ENCODE measurements at regions not wholly inside any gene's neighbourhood (a gene's known extent, or its start where the extent isn't known, plus 50 kb on each side); places are given as distances from the start of the nearest gene placed in this dataset.

DNA sequence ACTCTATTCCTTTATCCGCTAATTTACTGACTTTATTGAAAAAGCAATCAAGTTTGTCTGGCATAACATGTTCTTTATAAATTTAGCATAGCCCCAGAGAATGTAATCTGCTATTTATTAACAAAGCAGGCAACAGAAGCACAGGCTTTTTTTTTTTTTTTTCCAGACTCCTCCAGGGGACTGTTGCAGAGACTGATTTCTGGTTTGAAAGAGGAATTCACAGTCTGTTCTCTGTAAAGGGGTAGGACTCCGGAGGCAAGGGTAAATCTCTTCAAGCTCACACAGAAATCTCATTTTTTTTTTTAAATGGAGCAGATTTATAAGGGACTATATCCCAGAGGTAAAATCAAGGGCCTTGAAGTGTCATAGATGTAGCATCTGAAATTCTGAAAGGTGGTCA lies 1386.5 kb upstream of the CDH8 start:
- no peak overlapping the region for H3K27ac ChIP-seq (replicated peaks)
- no peak for DNase-seq (ENCODE audit: low read depth in 1 of 2, low spot score in 1 of 2)
- TF ChIP-seq POLR2AphosphoS5 (IDR thresholded peaks at IDR 0.05; ENCODE audit: low read depth) = no peak
- no peak for TF ChIP-seq SPI1 (IDR thresholded peaks at IDR 0.05; ENCODE audit: borderline replicate concordance, low read depth)
- TF ChIP-seq, protein P1, sequence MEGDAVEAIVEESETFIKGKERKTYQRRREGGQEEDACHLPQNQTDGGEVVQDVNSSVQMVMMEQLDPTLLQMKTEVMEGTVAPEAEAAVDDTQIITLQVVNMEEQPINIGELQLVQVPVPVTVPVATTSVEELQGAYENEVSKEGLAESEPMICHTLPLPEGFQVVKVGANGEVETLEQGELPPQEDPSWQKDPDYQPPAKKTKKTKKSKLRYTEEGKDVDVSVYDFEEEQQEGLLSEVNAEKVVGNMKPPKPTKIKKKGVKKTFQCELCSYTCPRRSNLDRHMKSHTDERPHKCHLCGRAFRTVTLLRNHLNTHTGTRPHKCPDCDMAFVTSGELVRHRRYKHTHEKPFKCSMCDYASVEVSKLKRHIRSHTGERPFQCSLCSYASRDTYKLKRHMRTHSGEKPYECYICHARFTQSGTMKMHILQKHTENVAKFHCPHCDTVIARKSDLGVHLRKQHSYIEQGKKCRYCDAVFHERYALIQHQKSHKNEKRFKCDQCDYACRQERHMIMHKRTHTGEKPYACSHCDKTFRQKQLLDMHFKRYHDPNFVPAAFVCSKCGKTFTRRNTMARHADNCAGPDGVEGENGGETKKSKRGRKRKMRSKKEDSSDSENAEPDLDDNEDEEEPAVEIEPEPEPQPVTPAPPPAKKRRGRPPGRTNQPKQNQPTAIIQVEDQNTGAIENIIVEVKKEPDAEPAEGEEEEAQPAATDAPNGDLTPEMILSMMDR (IDR thresholded peaks at IDR 0.05; ENCODE audit: insufficient read depth, low read length) = no peak
- TF ChIP-seq GABPA (IDR thresholded peaks at IDR 0.05; ENCODE audit: low read depth) = no peak
- no peak for TF ChIP-seq REST (IDR thresholded peaks at IDR 0.05; ENCODE audit: insufficient replicate concordance, low read depth)
- H3K27me3 ChIP-seq (ENCODE audit: insufficient read depth, poor library complexity, severe bottlenecking) = no peaks in the 10 kb centered on the region
- H3K4me3 ChIP-seq (replicated peaks; ENCODE audit: insufficient read depth, low read length) = no peak overlapping the region

DNA sequence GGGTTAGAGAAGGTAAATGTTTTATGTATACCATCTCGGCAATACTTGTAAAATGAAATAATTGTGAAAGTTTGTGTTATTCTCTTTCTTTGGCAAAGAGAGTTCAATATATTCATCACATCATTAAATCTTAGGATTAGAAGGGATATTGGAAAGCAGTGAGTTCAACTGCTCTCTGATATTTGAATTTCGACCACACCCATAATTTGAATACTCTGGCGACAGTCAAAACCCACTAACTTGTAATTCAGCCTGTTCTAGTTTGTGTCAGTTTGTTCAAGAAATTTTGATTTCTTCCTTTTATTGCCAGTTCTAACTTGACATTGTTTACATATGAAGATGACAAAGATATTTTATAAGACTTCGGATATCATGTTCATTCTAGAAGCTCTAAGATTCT lies 1380.5 kb upstream of the CDH8 start:
- no peak for DNase-seq (ENCODE audit: low read depth in 1 of 2, low spot score in 1 of 2)
- no peak overlapping the region for H3K4me3 ChIP-seq (replicated peaks; ENCODE audit: insufficient read depth, low read length)
- H3K27me3 ChIP-seq (ENCODE audit: insufficient read depth, poor library complexity, severe bottlenecking) = no peaks in the 10 kb centered on the region
- H3K27ac ChIP-seq (replicated peaks) = no peak overlapping the region
- TF ChIP-seq GABPA (IDR thresholded peaks at IDR 0.05; ENCODE audit: low read depth) = no peak
- TF ChIP-seq POLR2AphosphoS5 (IDR thresholded peaks at IDR 0.05; ENCODE audit: low read depth) = no peak
- TF ChIP-seq, protein P1 (IDR thresholded peaks at IDR 0.05; ENCODE audit: insufficient read depth, low read length) = no peak
- no peak for TF ChIP-seq SPI1 (IDR thresholded peaks at IDR 0.05; ENCODE audit: borderline replicate concordance, low read depth)
- TF ChIP-seq REST (IDR thresholded peaks at IDR 0.05; ENCODE audit: insufficient replicate concordance, low read depth) = no peak

DNA sequence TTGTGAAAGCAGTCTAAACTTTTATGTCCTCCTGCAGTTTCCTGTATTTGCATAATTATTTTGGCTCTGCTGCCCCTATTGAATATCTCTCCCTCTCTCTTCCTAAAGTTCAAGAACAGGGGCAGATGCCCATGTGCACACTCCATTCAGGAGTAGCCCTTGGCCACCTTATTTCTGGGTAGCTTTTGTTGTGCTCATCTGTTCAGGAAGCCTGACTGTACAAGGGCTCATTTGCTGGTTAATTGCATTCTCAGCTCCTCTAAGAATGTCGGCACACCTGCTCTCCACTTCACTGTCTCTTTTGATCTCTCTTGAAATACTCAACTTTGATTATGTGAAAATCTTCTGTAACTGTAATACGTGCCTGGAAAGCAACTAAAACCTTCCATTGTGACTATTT lies 1378.8 kb upstream of the CDH8 start:
- no peak for DNase-seq (ENCODE audit: low read depth in 1 of 2, low spot score in 1 of 2)
- Histone ChIP-seq H3K27me3 (ENCODE audit: insufficient read depth, poor library complexity, severe bottlenecking) (no peaks in the 10 kb centered on the region), H3K27ac (replicated peaks) (no peak overlapping the region), H3K4me3 (replicated peaks; ENCODE audit: insufficient read depth, low read length) (no peak overlapping the region)
- TF ChIP-seq POLR2AphosphoS5 (IDR thresholded peaks at IDR 0.05; ENCODE audit: low read depth) = no peak
- no peak for TF ChIP-seq GABPA (IDR thresholded peaks at IDR 0.05; ENCODE audit: low read depth)
- TF ChIP-seq, protein P1 (IDR thresholded peaks at IDR 0.05; ENCODE audit: insufficient read depth, low read length) = no peak

DNA sequence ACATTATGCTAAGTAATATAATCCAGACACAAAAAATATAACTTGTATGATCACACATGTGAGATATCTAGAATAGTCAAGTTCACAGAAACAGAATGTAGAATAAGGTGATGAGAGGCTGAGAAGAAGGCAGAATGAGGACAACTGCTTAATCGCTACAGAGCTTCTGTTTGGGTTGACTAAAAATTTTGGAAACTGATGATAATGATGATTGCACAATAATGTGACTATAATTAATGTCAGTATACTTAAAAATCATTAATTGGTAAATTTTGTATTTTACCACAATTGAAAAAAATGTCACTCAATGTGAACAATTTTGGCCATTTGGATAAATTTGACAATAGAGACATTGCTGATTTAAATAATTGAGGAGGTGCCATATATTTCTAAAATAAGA lies 1374.4 kb upstream of the CDH8 start:
- Histone ChIP-seq H3K27ac (replicated peaks) (no peak overlapping the region), H3K4me3 (replicated peaks; ENCODE audit: insufficient read depth, low read length) (no peak overlapping the region), H3K27me3 (ENCODE audit: insufficient read depth, poor library complexity, severe bottlenecking) (no peaks in the 10 kb centered on the region)
- TF ChIP-seq SPI1 (IDR thresholded peaks at IDR 0.05; ENCODE audit: borderline replicate concordance, low read depth) = no peak
- TF ChIP-seq, protein P1 (IDR thresholded peaks at IDR 0.05; ENCODE audit: insufficient read depth, low read length) = no peak
- DNase-seq (ENCODE audit: low read depth in 1 of 2, low spot score in 1 of 2) = no peak

All from HL-60 (cell line).